GM21528 (cell line): ENCODE measurements at regions not wholly inside any gene's neighbourhood (a gene's known extent, or its start where the extent isn't known, plus 50 kb on each side); places are given as distances from the start of the nearest gene placed in this dataset.

Source experiments
- ATAC-seq: cut with Tn5 transposase; IDR thresholded peaks from one replicate; pipeline ENCODE4 v1.9.1; 2021; ENCODE audit warnings: mild to moderate bottlenecking, moderate library complexity; ENCODE audit not compliant: unreplicated experiment, low FRiP score

- ATAC-seq, result no peak
Observed at GRCh38 chr15:81469154-81469553, 95.1 kb upstream of the TMC3 start.

- ATAC-seq, result no peak
Observed at GRCh38 chr15:81466741-81467140, 92.7 kb upstream of the TMC3 start.

- ATAC-seq, result no peak
Observed at GRCh38 chr15:81454024-81454423, 80.0 kb upstream of the TMC3 start.

GRCh38 chr15:81450721-81451120 is 76.7 kb upstream of the TMC3 start:
- no peak for ATAC-seq

- no peak for ATAC-seq
Observed at GRCh38 chr15:81449836-81450474, 75.9 kb upstream of the TMC3 start.

GRCh38 chr15:81443040-81443820 is 69.2 kb upstream of the TMC3 start:
- ATAC-seq, result no peak

GRCh38 chr15:81442454-81442853 is 68.4 kb upstream of the TMC3 start:
- no peak for ATAC-seq

- no peak for ATAC-seq
Observed at GRCh38 chr15:81434851-81435250, 60.8 kb upstream of the TMC3 start.

GRCh38 chr15:81433462-81433861 is 59.4 kb upstream of the TMC3 start:
- ATAC-seq, result no peak

- no peak for ATAC-seq
Observed at GRCh38 chr15:81432179-81432578, 58.2 kb upstream of the TMC3 start.

GRCh38 chr15:81427176-81427575 is 53.2 kb upstream of the TMC3 start:
- ATAC-seq, result no peak

GRCh38 chr15:81425905-81426304 is 51.9 kb upstream of the TMC3 start:
- no peak for ATAC-seq
